HG03558 (cell line): ENCODE measurements at regions not wholly inside any gene's neighbourhood (a gene's known extent, or its start where the extent isn't known, plus 50 kb on each side); places are given as distances from the start of the nearest gene placed in this dataset.

Experiments
- ATAC-seq: cut with Tn5 transposase; IDR thresholded peaks from one replicate; pipeline ENCODE4 v1.9.1; 2021; ENCODE audit warnings: moderate number of reproducible peaks; ENCODE audit not compliant: unreplicated experiment; ENCODE audit errors: extremely low read depth

GRCh38 chr13:30151388-30151787, 156.0 kb downstream of the KATNAL1 start:
- ATAC-seq = no peak

- ATAC-seq = no peak
Measured at GRCh38 chr13:30149248-30149647, 158.1 kb downstream of the KATNAL1 start.

- no peak for ATAC-seq
Measured at GRCh38 chr13:30148786-30149185, 158.6 kb downstream of the KATNAL1 start.

GRCh38 chr13:30148171-30148754, 159.1 kb downstream of the KATNAL1 start:
- ATAC-seq = no peak

- ATAC-seq = no peak
Measured at GRCh38 chr13:30147421-30147820, 159.9 kb downstream of the KATNAL1 start.

GRCh38 chr13:30147015-30147414, 160.3 kb downstream of the KATNAL1 start:
- no peak for ATAC-seq

- ATAC-seq = no peak
Measured at GRCh38 chr13:30145709-30146367, 161.5 kb downstream of the KATNAL1 start.

GRCh38 chr13:30143666-30144400, 163.5 kb downstream of the KATNAL1 start:
- ATAC-seq = no peak

GRCh38 chr13:30142486-30143211, 164.7 kb downstream of the KATNAL1 start:
- no peak for ATAC-seq

- no peak for ATAC-seq
Measured at GRCh38 chr13:30141775-30142485, 165.4 kb downstream of the KATNAL1 start.

- ATAC-seq = no peak
Measured at GRCh38 chr13:30140973-30141372, 166.4 kb downstream of the KATNAL1 start.

GRCh38 chr13:30138511-30138910, 168.8 kb downstream of the KATNAL1 start:
- no peak for ATAC-seq

GRCh38 chr13:30135868-30136267, 171.5 kb downstream of the KATNAL1 start:
- ATAC-seq = no peak

- ATAC-seq = no peak
Measured at GRCh38 chr13:30135351-30135750, 172.0 kb downstream of the KATNAL1 start.

- ATAC-seq = no peak
Measured at GRCh38 chr13:30134578-30134977, 172.8 kb downstream of the KATNAL1 start.

- ATAC-seq = no peak
Measured at GRCh38 chr13:30133996-30134395, 173.4 kb downstream of the KATNAL1 start.

GRCh38 chr13:30133554-30133912, 173.8 kb downstream of the KATNAL1 start:
- no peak for ATAC-seq

GRCh38 chr13:30132623-30133553, 174.5 kb downstream of the KATNAL1 start:
- peak; percentile 86 for ATAC-seq

GRCh38 chr13:30129411-30129810, 177.9 kb downstream of the KATNAL1 start:
- no peak for ATAC-seq
